Upper lobe of left lung (tissue), 4 donors: ENCODE measurements at regions not wholly inside any gene's neighbourhood (a gene's known extent, or its start where the extent isn't known, plus 50 kb on each side); places are given as distances from the start of the nearest gene placed in this dataset.

Source experiments
- CTCF ChIP-seq, 6 experiments: fragments of 450-650 bp in 4 of 6; fragments of 200-600 bp in 2 of 6; sonication (generic) in 2 of 6; IDR thresholded peaks; one replicate each; pipeline ENCODE4 v1.5.1; 2016 to 2019; ENCODE audit warnings: antibody characterized with exemption in 6 of 6
- EP300 ChIP-seq, 4 donors: sonication (generic); formaldehyde crosslinking; IDR thresholded peaks; one replicate each; pipeline ENCODE4 v1.5.1; 2017; ENCODE audit warnings: antibody characterized with exemption in 4 of 4, control low read depth in 2 of 4

GRCh38 chr9:117486426-117486825, 71.6 kb upstream of the ASTN2 start:
- no peak for TF ChIP-seq CTCF (IDR thresholded peaks at IDR 0.05)
- no peak for TF ChIP-seq EP300 (IDR thresholded peaks at IDR 0.05)
